Nucleus accumbens (tissue), 56 donors: ENCODE measurements at regions not wholly inside any gene's neighbourhood (a gene's known extent, or its start where the extent isn't known, plus 50 kb on each side); places are given as distances from the start of the nearest gene placed in this dataset.

Experiments used
- DNase-seq, 56 donors: peaks; one replicate each; lab custom pipeline; 2025; lab: John Stamatoyannopoulos, UW

DNA sequence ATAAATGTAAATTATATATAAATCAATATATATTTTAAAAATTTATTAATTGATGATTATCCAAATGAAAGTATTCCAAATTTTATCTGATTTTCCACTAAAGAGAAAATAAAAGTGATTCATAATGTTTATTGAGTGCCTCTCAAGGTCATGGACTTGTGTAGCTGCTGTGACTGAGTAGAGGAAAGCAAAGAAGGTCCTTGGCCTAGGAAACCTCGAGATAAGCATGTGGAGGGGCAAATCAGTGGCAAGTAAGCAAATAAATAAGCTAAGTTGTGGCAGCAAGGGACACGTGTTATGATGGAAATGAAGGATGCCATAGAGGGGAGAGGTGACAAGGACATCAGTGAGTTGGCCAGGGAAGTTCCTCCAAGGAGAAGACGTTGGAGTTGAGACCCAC, 866.1 kb upstream of the ID2 start:
- DNase-seq, result no peak

DNA sequence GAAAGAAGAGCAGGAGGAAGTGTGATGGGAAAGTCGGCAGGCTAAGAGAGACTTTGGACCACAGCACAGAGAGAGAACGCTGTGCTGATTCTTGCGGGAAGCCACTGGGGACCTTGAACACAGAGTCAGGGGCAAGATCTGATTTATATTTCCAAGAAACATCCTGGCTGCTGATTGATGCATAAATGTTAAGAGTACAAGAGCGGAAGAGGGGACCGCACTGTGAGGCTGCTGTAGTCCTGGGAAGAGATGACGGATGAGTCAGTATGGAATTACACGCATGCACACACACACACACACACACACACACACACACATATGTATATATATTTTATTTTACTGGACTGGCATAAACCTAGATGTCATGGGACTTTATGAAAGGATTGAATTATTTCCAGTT, 865.6 kb upstream of the ID2 start:
- no peak for DNase-seq

DNA sequence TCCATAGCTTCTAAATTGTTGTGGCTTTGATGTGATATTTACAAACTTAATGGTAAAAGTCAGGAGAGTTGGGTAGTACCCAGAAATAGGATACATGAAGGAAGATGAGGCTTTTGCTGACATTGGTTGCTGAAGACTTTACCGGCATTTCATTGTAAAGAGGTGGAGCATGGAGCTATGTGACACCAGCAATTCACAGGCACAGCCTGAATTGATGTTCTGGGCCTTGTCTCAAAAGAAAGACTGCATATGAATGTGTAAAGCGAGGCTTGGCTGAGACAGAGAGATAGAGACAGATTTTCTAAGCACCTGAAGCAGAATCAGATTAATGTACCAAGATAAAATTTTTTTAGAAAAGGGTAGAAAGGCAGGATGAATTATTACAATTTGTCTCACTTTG, 864.9 kb upstream of the ID2 start:
- DNase-seq, result no peak

DNA sequence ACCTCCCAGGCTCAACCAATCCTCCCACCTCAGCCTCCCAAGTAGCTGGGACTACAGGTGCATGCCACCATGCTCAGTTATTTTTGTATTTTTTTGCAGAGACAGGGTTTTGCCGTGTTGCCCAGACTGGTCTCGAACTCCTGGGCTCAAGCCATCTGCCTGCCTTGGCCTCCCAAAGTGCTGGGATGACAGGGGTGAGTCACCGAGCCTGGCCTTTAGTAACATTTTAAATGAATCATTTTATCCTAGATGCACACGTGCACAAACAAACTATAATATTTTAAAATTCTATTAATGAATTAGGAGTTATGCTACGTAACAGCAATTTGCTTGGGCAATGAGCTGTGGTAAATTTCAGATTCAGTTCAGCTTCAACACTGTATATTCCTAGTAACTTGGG, 862.5 kb upstream of the ID2 start:
- DNase-seq, result no peak

DNA sequence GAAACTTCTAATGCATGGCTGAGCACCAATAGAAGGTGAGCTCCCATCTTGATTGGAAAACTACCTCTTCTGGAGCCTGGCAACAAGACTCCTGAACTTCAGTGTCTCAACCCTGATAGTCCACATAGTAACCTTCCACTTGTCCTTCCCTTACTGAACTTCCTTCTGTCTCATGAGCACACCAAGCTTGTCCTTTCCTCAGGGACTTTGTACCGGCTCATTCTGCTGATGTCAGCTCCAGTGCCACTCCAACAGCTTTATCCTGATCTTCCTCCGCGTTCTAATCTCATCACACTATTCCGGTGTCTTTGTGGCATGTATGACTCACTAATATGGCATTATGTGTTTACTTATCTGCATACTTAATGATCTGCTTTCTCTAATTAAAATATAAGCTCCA, 862.0 kb upstream of the ID2 start:
- DNase-seq, result no peak

GRCh38 chr2:7824211-7824610, 857.6 kb upstream of the ID2 start:
- DNase-seq, result no peak

DNA sequence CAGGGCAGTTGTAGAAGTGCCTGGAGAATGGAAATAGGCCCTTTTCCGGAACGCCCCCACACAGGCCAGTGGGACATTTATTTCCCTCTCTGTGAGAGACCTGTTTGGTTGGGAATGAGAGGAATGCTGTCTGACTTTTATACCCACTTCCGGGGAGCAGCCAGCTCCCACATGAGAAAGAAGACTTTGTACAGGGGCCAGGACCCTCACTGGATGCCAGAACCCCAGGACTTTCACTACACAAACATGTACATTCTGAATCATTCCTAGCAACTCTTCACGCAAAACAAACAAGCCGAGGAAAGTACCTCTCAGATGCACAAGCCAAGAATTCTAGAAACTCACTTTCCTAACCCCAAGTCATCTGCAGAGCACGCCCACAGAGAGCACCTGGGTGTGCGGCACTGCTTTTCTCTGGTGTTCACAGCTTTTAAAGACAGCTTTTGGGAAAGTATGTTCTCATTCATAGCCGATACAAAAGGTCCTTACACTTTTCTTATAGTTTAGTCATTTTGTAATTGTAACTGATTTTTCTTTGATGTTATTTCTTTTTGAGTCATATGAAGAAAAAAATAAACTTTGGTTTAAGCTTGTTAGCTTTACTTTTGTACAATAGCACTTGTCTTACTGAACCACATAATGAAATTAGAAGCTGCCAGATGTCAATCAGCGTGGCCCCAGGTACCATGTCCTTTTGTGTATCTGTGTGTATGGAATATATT, 856.1 kb upstream of the ID2 start:
- DNase-seq, result no peak

- no peak for DNase-seq
These were observed 855.2 kb upstream of the ID2 start for GRCh38 chr2:7826656-7827055.

DNA sequence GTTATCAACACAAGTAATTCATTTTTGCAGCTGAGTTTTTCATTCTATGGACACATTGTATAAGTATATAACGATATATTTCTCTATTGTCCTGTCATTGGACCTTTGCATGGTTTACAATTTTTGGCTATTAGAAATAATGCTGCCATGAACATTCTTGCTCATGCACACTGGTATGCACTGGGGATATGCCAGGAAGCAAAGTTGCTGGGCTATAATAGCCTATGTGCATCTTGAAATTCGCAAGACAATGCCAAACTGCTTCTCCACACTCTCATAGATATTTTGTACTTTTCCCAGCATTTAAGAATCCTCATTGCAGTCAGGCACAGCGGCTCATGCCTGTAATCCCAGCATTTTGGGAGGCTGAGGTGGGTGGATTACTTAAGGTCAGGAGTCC, 852.6 kb upstream of the ID2 start:
- DNase-seq, result no peak

DNA sequence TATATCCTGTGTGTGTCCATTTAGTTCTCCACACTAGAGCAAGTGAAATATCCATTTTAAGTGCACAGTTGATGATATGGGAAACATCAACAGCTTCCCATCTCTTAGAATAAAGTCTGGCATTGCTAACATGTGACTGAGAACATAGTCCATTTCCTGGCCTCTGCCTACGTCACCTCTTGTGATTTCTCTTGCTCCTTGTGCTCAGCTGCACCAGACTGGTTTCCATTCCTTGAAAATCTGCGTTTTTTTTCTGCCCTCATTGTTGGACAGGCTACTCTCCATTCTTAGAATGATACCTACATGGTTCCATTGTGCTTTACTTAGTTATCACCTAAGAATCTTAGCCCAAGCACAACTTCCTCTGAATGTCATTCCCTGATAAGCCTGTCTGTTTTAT, 851.2 kb upstream of the ID2 start:
- no peak for DNase-seq

GRCh38 chr2:7835151-7835550, 846.7 kb upstream of the ID2 start:
- no peak for DNase-seq

- DNase-seq, result no peak
These were observed 845.9 kb upstream of the ID2 start for GRCh38 chr2:7835693-7836680.

- no peak for DNase-seq
These were observed 844.6 kb upstream of the ID2 start for GRCh38 chr2:7837237-7837760.

- DNase-seq, result no peak
These were observed 843.2 kb upstream of the ID2 start for GRCh38 chr2:7838669-7839068.

DNA sequence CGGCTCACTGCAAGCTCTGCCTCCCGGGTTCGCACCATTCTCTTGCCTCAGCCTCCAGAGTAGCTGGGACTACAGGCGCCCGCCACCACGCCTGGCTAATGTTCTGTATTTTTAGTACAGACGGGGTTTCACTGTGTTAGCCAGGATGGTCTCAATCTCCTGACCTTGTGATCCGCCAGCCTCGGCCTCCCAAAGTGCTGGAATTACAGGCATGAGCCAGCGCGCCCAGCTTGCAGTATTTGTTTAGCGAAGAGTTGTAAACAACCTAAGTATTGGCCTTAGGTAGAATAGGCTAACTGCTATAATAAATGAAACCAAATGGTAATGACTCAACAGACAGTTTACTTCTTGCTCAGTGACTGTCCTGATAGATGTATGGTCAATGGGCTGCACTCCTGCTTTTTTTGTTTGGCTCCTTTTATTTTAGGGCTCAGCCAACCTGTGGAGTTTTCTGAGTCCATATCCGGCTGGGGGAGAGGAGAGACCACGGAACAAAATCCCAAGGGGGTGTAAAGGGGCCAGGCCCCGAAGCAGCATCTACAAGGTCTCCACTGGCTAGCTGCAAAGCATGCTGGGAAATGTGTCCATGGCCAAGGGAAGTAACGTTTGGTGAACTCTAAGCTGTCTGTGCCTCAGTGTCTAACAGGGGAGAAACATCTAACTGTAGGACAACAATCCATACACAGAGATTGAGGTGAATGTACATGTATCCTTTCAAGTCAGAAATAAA, 841.0 kb upstream of the ID2 start:
- no peak for DNase-seq

DNA sequence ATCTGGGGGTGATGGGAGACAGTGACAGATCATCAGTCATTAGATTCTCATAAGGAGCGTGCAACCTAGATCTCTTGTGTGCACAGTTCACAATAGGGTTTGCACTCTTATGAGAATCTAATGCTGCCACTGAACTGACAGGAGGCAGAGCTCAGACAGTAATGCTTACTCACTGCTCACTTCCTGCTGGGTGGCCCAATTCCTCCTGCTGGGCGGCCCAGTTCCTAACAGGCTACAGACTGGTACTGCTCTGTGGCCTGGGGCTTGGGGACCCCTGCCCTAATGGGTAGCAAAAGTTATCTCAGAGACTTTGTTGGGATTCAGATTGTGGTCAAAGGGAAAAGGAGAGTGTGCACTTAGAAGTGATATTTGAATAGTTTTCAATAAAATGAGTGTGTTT, 840.1 kb upstream of the ID2 start:
- DNase-seq, result no peak

DNA sequence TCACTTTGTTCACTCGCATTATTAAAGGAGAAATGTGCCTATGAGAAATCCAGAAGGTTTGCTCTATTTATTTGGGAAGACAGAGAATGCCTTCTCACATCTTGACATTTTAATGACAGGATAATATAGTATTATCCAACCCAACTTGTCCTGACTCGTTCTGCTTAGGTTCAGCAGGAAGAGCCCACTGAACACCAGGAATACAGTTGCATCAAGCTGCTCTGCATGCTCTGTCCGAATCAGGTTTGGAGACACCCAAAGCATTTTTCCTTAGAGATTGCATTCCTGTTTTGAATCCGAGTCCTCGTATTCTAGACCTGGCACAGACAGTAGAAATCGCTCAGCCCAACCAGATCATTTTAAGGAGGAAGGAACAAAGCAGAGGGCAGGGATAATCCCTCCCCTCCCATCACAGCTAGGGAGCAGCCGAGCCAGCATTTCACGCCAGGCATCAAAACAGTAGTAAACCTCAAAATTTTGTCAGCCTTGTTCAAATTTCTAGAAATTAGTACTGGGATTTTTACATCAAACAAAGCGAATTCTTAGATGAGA, 837.4 kb upstream of the ID2 start:
- DNase-seq, result no peak

DNA sequence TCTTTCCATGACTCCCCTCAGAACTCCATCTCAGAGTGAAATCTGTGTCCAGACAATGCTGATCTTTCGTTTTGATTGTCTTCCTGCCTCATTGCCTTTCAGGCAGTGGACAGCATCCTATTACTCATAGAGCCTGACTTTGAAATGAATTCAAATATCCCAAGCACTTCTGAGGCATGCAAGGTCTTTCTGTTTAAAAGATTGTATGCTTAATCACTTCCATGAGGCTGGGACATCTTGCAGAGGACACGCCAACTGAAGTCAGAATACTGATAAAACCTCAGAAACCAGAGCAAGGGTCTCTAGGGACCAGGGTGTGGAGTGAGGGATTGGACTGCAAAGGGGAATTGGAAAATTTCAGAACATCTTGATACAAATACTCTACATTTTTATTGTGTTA, 836.5 kb upstream of the ID2 start:
- no peak for DNase-seq

DNA sequence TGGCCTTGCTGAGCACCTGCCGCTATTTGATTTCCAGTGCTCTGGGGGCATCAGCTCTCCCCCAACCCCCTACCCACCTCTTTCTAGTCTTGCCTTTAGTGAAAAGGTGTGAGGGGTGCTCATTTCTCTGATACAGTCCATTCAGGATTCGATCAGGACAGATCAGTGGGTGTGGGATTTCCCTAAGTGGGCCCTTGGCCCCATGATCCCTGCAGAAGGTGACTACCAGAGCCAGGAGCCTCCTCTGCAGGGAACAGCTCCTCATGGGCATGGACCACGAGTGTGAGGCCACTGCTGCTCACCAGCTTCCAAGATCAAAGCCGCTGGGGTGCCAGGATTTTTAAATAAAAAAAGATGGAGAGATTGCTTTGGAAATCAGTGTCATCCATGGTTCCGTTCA, 835.2 kb upstream of the ID2 start:
- no peak for DNase-seq

DNA sequence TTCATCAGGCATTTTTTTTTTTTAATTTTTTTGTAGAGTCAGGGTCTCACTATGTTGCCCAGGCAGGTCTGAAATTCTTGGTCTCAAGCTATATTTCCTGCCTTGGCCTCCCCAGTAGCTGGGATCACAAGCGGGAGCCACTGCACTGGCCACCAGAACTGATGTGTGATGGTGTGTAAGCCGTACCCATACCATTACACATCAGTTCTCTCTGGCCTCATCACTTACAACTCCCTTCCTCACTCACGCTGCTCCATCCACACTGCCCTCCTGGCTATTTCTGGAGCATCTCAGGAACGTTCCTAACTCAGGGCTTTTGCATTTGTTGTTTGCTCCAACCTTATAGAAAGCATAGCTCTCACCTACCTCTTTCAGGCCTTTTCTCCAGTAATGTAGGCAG, 834.5 kb upstream of the ID2 start:
- DNase-seq, result no peak

DNA sequence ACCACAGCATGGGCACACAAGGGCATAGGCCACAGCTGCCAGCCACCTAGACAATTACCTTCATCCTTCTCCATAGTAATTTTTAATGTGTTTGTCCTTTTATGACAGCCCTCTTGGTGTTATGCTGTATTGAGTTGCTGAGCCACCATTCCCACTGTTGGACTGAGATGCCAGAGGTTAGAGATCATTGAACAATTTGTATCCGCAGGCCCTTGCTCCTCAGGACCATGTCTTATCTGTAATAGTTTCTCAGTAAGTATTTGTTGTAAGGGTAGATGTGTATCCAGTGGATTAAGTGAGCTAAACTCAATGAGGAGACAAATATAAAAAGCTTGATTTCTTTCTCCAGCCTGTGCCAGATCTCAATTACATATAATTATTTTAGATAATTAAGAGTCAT, 832.8 kb upstream of the ID2 start:
- DNase-seq, result no peak
